HEK293 (cell line): ENCODE measurements at regions not wholly inside any gene's neighbourhood (a gene's known extent, or its start where the extent isn't known, plus 50 kb on each side); places are given as distances from the start of the nearest gene placed in this dataset.

Experiments
- CTCF ChIA-PET: fragments of 350-600 bp; formaldehyde crosslinking; extraction: SDS; loops from one replicate; lab custom pipeline; 2021; ENCODE audit warnings: antibody characterized with exemption; lab: Yijun Ruan, JAX
- POLR2A ChIA-PET: fragments of 300-600 bp; formaldehyde crosslinking; extraction: SDS; loops from one replicate; lab custom pipeline; 2020; ENCODE audit warnings: antibody characterized with exemption, inconsistent platforms; lab: Yijun Ruan, JAX
- H3K27ac ChIP-seq: fragments of 200-500 bp; sonication (Bioruptor generic); 2 replicates; pipeline ENCODE4 v1.5.1; 2014; ENCODE audit warnings: low read depth, low read length, control low read depth, inconsistent platforms; ENCODE audit errors: extremely low read depth
- H3K36me3 ChIP-seq, 2 experiments: fragments of 200-500 bp in 1 of 2; sonication (Bioruptor generic) in 1 of 2; 1 replicate in 1 of 2; 2 replicates in 1 of 2; pipeline ENCODE4 v1.5.1; 2014 to 2017; ENCODE audit warnings: inconsistent platforms in 2 of 2, low read length in 2 of 2; ENCODE audit not compliant: control insufficient read depth in 2 of 2, insufficient read depth in 1 of 2
- H3K4me1 ChIP-seq: fragments of 200-500 bp; sonication (Bioruptor generic); 2 replicates; pipeline ENCODE4 v1.5.1; 2014; ENCODE audit warnings: mild to moderate bottlenecking, low read length, inconsistent platforms; ENCODE audit not compliant: control insufficient read depth, insufficient read depth
- H3K4me3 ChIP-seq: 2 replicates; pipeline ENCODE4 v1.5.1; 2011; ENCODE audit warnings: low read depth, mild to moderate bottlenecking, control low read depth, low read length, moderate library complexity
- H3K9me3 ChIP-seq: fragments of 200-500 bp; sonication (Bioruptor generic); 2 replicates; pipeline ENCODE4 v1.5.1; 2014; ENCODE audit warnings: low read depth, low read length, inconsistent platforms; ENCODE audit not compliant: control insufficient read depth, insufficient read depth
- BCL11A ChIP-seq: fragments of 450-650 bp; formaldehyde crosslinking; IDR thresholded peaks from 2 replicates; pipeline ENCODE4 v1.5.1; 2016; ENCODE audit warnings: low read depth, missing biosample characterization, missing genetic modification characterization
- ELK4 ChIP-seq: IDR thresholded peaks from 2 replicates; pipeline ENCODE4 v1.6.1; 2011; ENCODE audit warnings: mild to moderate bottlenecking, low read depth, low read length, borderline replicate concordance
- GLI2 ChIP-seq: fragments of 450-650 bp; formaldehyde crosslinking; IDR thresholded peaks from 2 replicates; pipeline ENCODE4; 2017; ENCODE audit warnings: missing biosample characterization, missing genetic modification characterization, low read depth, borderline replicate concordance
- HOXA7 ChIP-seq: sonication (generic); formaldehyde crosslinking; IDR thresholded peaks from 2 replicates; pipeline ENCODE4 v1.8.1; 2022; ENCODE audit warnings: missing genetic modification reagents, borderline replicate concordance
- HOXC10 ChIP-seq: sonication (generic); formaldehyde crosslinking; IDR thresholded peaks from 2 replicates; pipeline ENCODE4 v1.8.1; 2023; ENCODE audit warnings: mild to moderate bottlenecking, missing genetic modification reagents
- KLF1 ChIP-seq: fragments of 450-650 bp; formaldehyde crosslinking; IDR thresholded peaks from 2 replicates; pipeline ENCODE4 v1.5.1; 2016; ENCODE audit warnings: missing biosample characterization, missing genetic modification characterization
- MEIS1 ChIP-seq: sonication (generic); formaldehyde crosslinking; IDR thresholded peaks from 2 replicates; pipeline ENCODE4 v1.8.1; 2022; ENCODE audit warnings: missing genetic modification reagents, mild to moderate bottlenecking, borderline replicate concordance
- OVOL3 ChIP-seq: fragments of 450-650 bp; formaldehyde crosslinking; IDR thresholded peaks from 2 replicates; pipeline ENCODE4 v1.5.1; 2016; ENCODE audit warnings: missing biosample characterization, missing genetic modification characterization
- PRDM1 ChIP-seq: fragments of 450-650 bp; formaldehyde crosslinking; IDR thresholded peaks from 2 replicates; pipeline ENCODE4; 2016; ENCODE audit warnings: missing biosample characterization, missing genetic modification characterization
- PRDM4 ChIP-seq: fragments of 450-650 bp; formaldehyde crosslinking; IDR thresholded peaks from 2 replicates; pipeline ENCODE4 v1.5.1; 2017; ENCODE audit warnings: missing biosample characterization, missing genetic modification characterization
- ZBTB26 ChIP-seq: fragments of 450-650 bp; formaldehyde crosslinking; optimal IDR thresholded peaks from 2 replicates; pipeline ENCODE3; 2016; ENCODE audit warnings: missing biosample characterization, mild to moderate bottlenecking, missing genetic modification characterization
- ZBTB49 ChIP-seq: fragments of 450-650 bp; formaldehyde crosslinking; IDR thresholded peaks from 2 replicates; pipeline ENCODE4 v1.5.1; 2016; ENCODE audit warnings: missing biosample characterization, missing genetic modification characterization, low read depth
- ZNF18 ChIP-seq: fragments of 450-650 bp; formaldehyde crosslinking; IDR thresholded peaks from 2 replicates; pipeline ENCODE4 v1.5.1; 2016; ENCODE audit warnings: missing biosample characterization, missing genetic modification characterization
- ZNF26 ChIP-seq: fragments of 450-650 bp; formaldehyde crosslinking; IDR thresholded peaks from 2 replicates; pipeline ENCODE4 v1.5.1; 2016; ENCODE audit warnings: missing biosample characterization, missing genetic modification characterization
- ZNF341 ChIP-seq: fragments of 450-650 bp; formaldehyde crosslinking; IDR thresholded peaks from 2 replicates; pipeline ENCODE4; 2016; ENCODE audit warnings: low read depth, missing biosample characterization, missing genetic modification characterization
- ZNF366 ChIP-seq: fragments of 450-650 bp; formaldehyde crosslinking; conservative IDR thresholded peaks from 2 replicates; pipeline ENCODE4 v1.5.1; 2016; ENCODE audit warnings: missing biosample characterization, missing genetic modification characterization
- ZNF423 ChIP-seq: fragments of 450-650 bp; formaldehyde crosslinking; IDR thresholded peaks from 2 replicates; pipeline ENCODE4 v1.5.1; 2016; ENCODE audit warnings: missing biosample characterization, missing genetic modification characterization
- ZNF426 ChIP-seq: fragments of 450-650 bp; formaldehyde crosslinking; IDR thresholded peaks from 2 replicates; pipeline ENCODE4 v1.5.1; 2017; ENCODE audit warnings: missing biosample characterization, missing genetic modification characterization, mild to moderate bottlenecking, inconsistent platforms, moderate library complexity
- ZNF501 ChIP-seq: fragments of 450-650 bp; formaldehyde crosslinking; IDR thresholded peaks from 2 replicates; pipeline ENCODE4 v1.5.1; 2016; ENCODE audit warnings: missing biosample characterization, missing genetic modification characterization
- ZNF664 ChIP-seq: fragments of 450-650 bp; formaldehyde crosslinking; IDR thresholded peaks from 2 replicates; pipeline ENCODE4 v1.5.1; 2016; ENCODE audit warnings: missing biosample characterization, missing genetic modification characterization
- ZNF707 ChIP-seq: fragments of 450-650 bp; formaldehyde crosslinking; IDR thresholded peaks from 2 replicates; pipeline ENCODE4 v1.5.1; 2016; ENCODE audit warnings: missing biosample characterization, missing genetic modification characterization
- ZNF768 ChIP-seq: fragments of 450-650 bp; formaldehyde crosslinking; IDR thresholded peaks from 2 replicates; pipeline ENCODE4 v1.5.1; 2018; ENCODE audit warnings: missing biosample characterization, mild to moderate bottlenecking, missing genetic modification characterization
- ZXDB ChIP-seq: fragments of 450-650 bp; formaldehyde crosslinking; IDR thresholded peaks from 2 replicates; pipeline ENCODE4 v1.5.1; 2016; ENCODE audit warnings: missing biosample characterization, missing genetic modification characterization

- Histone ChIP-seq H3K4me1 (no peaks in the 10 kb centered on the region), H3K9me3 (no peaks in the 10 kb centered on the region), H3K4me3 (no peak overlapping the region), H3K27ac (no peak overlapping the region), H3K36me3 (no peaks in the 10 kb centered on the region)
- TF ChIP-seq ELK4: no peak
- TF ChIP-seq PRDM1 (tag by site-specific recombination): peak; percentile 46; the same call in 1 of the 2 replicates
- POLR2A ChIA-PET: interaction anchor here (0.5 kb wide), 1 partner anchor 208 kb away, joined by 6 read pairs; no protein-coding TSS in a partner anchor
- CTCF ChIA-PET: no interaction called here
Observed at GRCh38 chr3:115418583-115418982, 204.7 kb upstream of the GAP43 start.

- H3K9me3 ChIP-seq: no peaks in the 10 kb centered on the region
- no peaks in the 10 kb centered on the region for H3K36me3 ChIP-seq
- no peak overlapping the region for H3K27ac ChIP-seq
- H3K4me3 ChIP-seq: no peak overlapping the region
- no peaks in the 10 kb centered on the region for H3K4me1 ChIP-seq
- POLR2A ChIA-PET: no interaction called here
- TF ChIP-seq ZNF501 (tag by site-specific recombination) (no peak), ZXDB (no peak), MEIS1 (no peak), ZNF664 (tag by site-specific recombination) (no peak), OVOL3 (tag by site-specific recombination) (no peak), ZNF707 (no peak), ZNF768 (no peak), ZNF423 (tag by site-specific recombination) (no peak), GLI2 (no peak), ZNF341 (tag by site-specific recombination) (no peak), HOXC10 (CRISPR knock-in tag) (no peak), ZNF26 (tag by site-specific recombination) (no peak), ZNF18 (tag by site-specific recombination) (no peak), HOXA7 (CRISPR knock-in tag) (no peak), BCL11A (tag by site-specific recombination) (no peak)
- CTCF ChIA-PET: no interaction called here
Observed at GRCh38 chr3:115420086-115420485, 203.2 kb upstream of the GAP43 start.

GRCh38 chr3:115423170-115423569 lies 200.1 kb upstream of the GAP43 start:
- no peaks in the 10 kb centered on the region for H3K36me3 ChIP-seq
- no peaks in the 10 kb centered on the region for H3K4me1 ChIP-seq
- no peak overlapping the region for H3K4me3 ChIP-seq
- H3K27ac ChIP-seq: no peak overlapping the region
- ChIA-PET POLR2A (no interaction called here), CTCF (no interaction called here)
- H3K9me3 ChIP-seq: no peaks in the 10 kb centered on the region
- no peak for TF ChIP-seq ZBTB49 (tag by site-specific recombination)
- no peak for TF ChIP-seq ZNF426
- TF ChIP-seq ZNF366 (tag by site-specific recombination): no peak
- TF ChIP-seq ZBTB26 (tag by site-specific recombination): no peak
- TF ChIP-seq ZNF664 (tag by site-specific recombination): no peak
- no peak for TF ChIP-seq OVOL3 (tag by site-specific recombination)
- no peak for TF ChIP-seq PRDM4
- TF ChIP-seq KLF1: no peak
- no peak for TF ChIP-seq ZNF341 (tag by site-specific recombination)
